HepG2 (cell line): ENCODE measurements at regions not wholly inside any gene's neighbourhood (a gene's known extent, or its start where the extent isn't known, plus 50 kb on each side); places are given as distances from the start of the nearest gene placed in this dataset.

Source experiments
- EHMT2 ChIP-seq: fragments of 200-600 bp; sonication (generic); IDR thresholded peaks from 2 replicates; pipeline ENCODE4 v1.7.0; 2017; ENCODE audit warnings: antibody characterized with exemption, low read depth, low read length, borderline replicate concordance
- EZH2 ChIP-seq: conservative IDR thresholded peaks from 2 replicates; pipeline ENCODE4 v1.6.1; 2012; ENCODE audit warnings: mild to moderate bottlenecking, low read depth, low read length, moderate library complexity
- POLR2A ChIP-seq, 2 experiments: IDR thresholded peaks; 2 replicates each; pipeline ENCODE4 v1.6.1; 2011; ENCODE audit warnings: low read depth in 2 of 2, low read length in 2 of 2, mild to moderate bottlenecking in 1 of 2, moderate library complexity in 1 of 2; ENCODE audit not compliant: insufficient read depth in 1 of 2
- POLR2AphosphoS5 ChIP-seq: IDR thresholded peaks from 2 replicates; pipeline ENCODE4 v1.6.1; 2012; ENCODE audit warnings: low read depth, low read length
- ZFAT ChIP-seq: sonication (generic); formaldehyde crosslinking; conservative IDR thresholded peaks from 2 replicates; pipeline ENCODE4 v1.8.1; 2023; ENCODE audit warnings: missing genetic modification reagents, inconsistent platforms
- ZNF747 ChIP-seq: sonication (generic); formaldehyde crosslinking; IDR thresholded peaks from 2 replicates; pipeline ENCODE4 v1.8.1; 2023; ENCODE audit warnings: missing genetic modification reagents, mild to moderate bottlenecking, borderline replicate concordance
- TF ChIP-seq, protein P1 (sequence below): sonication (generic); formaldehyde crosslinking; IDR thresholded peaks from 2 replicates; pipeline ENCODE4 v1.5.0; 2020; ENCODE audit warnings: mild to moderate bottlenecking, missing genetic modification reagents, moderate library complexity

DNA sequence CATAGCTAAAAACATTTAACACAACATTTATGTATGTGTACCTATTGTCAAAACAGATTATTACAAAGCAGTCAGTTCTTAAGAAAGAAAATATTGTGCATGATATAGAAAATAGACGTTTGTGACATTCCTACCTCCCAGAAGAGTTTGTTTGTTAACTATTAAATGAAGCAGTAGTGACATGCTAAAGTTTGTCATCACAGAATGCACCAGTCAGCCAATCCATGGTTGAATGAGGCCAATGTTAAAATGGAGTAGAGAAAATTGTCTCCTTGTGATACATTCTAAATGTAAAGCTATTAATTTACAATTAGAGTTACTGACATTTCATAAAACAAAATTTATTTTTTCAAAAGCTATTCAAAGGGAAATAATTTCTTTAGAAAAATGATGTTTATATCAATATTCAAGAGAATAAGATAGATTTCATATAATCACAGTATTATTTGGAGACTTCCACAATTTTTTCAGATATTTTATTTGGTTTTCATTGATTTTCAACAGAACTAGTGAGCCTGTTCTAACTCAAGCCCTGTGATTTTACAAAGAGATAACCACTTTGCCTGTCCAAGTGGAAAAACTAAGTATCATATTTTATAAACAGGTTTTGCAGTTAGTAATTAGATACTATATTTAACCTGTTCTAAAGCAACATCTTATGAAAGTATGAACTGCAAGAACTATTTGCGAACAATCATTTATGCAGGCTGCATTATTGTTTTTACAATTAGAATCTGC lies 176.8 kb downstream of the ISL1 start:
- TF ChIP-seq, protein P1, sequence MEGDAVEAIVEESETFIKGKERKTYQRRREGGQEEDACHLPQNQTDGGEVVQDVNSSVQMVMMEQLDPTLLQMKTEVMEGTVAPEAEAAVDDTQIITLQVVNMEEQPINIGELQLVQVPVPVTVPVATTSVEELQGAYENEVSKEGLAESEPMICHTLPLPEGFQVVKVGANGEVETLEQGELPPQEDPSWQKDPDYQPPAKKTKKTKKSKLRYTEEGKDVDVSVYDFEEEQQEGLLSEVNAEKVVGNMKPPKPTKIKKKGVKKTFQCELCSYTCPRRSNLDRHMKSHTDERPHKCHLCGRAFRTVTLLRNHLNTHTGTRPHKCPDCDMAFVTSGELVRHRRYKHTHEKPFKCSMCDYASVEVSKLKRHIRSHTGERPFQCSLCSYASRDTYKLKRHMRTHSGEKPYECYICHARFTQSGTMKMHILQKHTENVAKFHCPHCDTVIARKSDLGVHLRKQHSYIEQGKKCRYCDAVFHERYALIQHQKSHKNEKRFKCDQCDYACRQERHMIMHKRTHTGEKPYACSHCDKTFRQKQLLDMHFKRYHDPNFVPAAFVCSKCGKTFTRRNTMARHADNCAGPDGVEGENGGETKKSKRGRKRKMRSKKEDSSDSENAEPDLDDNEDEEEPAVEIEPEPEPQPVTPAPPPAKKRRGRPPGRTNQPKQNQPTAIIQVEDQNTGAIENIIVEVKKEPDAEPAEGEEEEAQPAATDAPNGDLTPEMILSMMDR (CRISPR knock-in tag): no peak
- TF ChIP-seq POLR2A (IDR thresholded peaks at IDR 0.05; ENCODE audit: insufficient read depth in 1 of 2, low read depth in 2 of 2, low read length in 2 of 2) (no peak), EZH2 (no peak), ZNF747 (CRISPR knock-in tag) (no peak), ZFAT (CRISPR knock-in tag) (no peak), EHMT2 (no peak), POLR2AphosphoS5 (no peak)
